ENCODE measurements at regions not wholly inside any gene's neighbourhood (a gene's known extent, or its start where the extent isn't known, plus 50 kb on each side); places are given as distances from the start of the nearest gene placed in this dataset.

DNA sequence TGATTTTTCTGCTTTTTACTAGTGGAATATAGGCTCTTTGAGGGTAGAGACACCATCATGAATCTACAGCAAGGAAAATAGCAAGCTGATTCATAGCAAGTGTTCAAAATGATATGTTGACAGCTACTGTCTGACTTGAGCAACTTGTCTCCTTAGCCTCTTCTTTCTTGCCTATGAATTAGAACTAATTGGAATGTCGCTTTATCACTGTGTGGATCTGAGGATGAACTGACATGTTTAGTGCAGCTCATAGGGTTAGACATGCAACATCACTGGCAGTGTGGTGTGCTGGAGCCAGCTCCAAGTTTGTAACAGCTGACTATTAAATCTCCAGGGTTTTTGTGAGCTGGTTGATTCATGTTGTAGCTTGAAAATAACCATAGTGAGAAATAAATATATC, 1068.4 kb downstream of the PCDH18 start:
- H3K4me1 Mint-ChIP-seq = no peaks in the 10 kb centered on the region
- 80% methylated on average over 1 of the region's 1 CpG for WGBS (ENCODE audit: insufficient coverage)
- intact Hi-C loops (cut with micrococcal nuclease) = no loop called here

DNA sequence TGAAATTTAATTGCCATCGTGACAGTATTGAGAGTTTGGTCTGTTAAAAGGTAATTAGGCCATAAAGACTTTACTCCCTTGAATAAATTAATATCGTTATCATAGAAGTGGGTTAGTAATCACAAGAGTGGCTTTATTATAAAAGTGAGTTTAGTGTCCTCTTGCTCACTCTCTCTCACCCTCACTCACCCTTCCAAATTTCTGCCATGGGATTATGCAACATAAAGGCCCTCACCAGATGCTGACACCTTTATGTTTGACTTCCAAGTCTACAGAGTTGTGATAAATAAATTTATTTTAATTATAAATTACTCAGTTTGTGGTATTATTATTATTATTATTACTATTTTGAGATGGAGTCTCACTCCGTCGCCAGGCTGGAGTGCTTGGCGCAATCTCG, 1070.8 kb downstream of the PCDH18 start:
- H3K4me1 ChIP-seq (ENCODE audit: control insufficient read depth in 1 of 2, insufficient read depth in 2 of 2, low read length in 2 of 2) = no peaks in the 10 kb centered on the region
- Mint-ChIP-seq H3K27me3 (ENCODE audit: low read depth in 3 of 3) (no peaks in the 10 kb centered on the region), H3K4me3 (no peak overlapping the region), H3K36me3 (no peaks in the 10 kb centered on the region), H3K27ac (no peak overlapping the region), H3K4me1 (no peaks in the 10 kb centered on the region), H3K9me3 (peaks cover 0 to 6% (median 1%) of the 10 kb centered on the region in 7 donors)
- no peak overlapping the region for H3K4me3 ChIP-seq (replicated peaks in 1 of 3; ENCODE audit: low read depth in 2 of 3, low read length in 3 of 3)
- no peak for DNase-seq
- no peak overlapping the region for H3K27ac ChIP-seq (ENCODE audit: low read depth in 1 of 2, low read length in 2 of 2)
- no peaks in the 10 kb centered on the region for H4K20me1 ChIP-seq (ENCODE audit: insufficient read depth, low read length)
- no peaks in the 10 kb centered on the region for H3K36me3 ChIP-seq (replicated peaks in 1 of 2; ENCODE audit: control insufficient read depth in 1 of 2, insufficient read depth in 2 of 2, low read length in 2 of 2)
- 100% methylated on average over 3 of the region's 6 CpGs for WGBS (ENCODE audit: insufficient coverage)
- no peaks in the 10 kb centered on the region for H3K79me2 ChIP-seq (ENCODE audit: insufficient read depth, low read length)
- intact Hi-C loops (cut with micrococcal nuclease) = no loop called here
- H2AFZ ChIP-seq (ENCODE audit: insufficient read depth, low read depth, low read length, poor library complexity, severe bottlenecking) = no peak overlapping the region
- H3K27me3 ChIP-seq (ENCODE audit: control insufficient read depth in 2 of 2, insufficient read depth in 2 of 2, low read length in 2 of 2) = no peaks in the 10 kb centered on the region
- no peak overlapping the region for H3K9ac ChIP-seq (ENCODE audit: insufficient read depth, low read length, poor library complexity, severe bottlenecking)
- no peak overlapping the region for H3K4me2 ChIP-seq (replicated peaks; ENCODE audit: extremely low read depth, low read length, poor library complexity, severe bottlenecking)
- TF ChIP-seq, protein P1, sequence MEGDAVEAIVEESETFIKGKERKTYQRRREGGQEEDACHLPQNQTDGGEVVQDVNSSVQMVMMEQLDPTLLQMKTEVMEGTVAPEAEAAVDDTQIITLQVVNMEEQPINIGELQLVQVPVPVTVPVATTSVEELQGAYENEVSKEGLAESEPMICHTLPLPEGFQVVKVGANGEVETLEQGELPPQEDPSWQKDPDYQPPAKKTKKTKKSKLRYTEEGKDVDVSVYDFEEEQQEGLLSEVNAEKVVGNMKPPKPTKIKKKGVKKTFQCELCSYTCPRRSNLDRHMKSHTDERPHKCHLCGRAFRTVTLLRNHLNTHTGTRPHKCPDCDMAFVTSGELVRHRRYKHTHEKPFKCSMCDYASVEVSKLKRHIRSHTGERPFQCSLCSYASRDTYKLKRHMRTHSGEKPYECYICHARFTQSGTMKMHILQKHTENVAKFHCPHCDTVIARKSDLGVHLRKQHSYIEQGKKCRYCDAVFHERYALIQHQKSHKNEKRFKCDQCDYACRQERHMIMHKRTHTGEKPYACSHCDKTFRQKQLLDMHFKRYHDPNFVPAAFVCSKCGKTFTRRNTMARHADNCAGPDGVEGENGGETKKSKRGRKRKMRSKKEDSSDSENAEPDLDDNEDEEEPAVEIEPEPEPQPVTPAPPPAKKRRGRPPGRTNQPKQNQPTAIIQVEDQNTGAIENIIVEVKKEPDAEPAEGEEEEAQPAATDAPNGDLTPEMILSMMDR (IDR thresholded peaks at IDR 0.05) = no peak
- H3K9me3 ChIP-seq (replicated peaks in 1 of 2; ENCODE audit: control insufficient read depth in 1 of 2, insufficient read depth in 1 of 2, low read length in 2 of 2) = peaks cover 0 to 6% of the 10 kb centered on the region in 2 donors

More for the DNA sequence above, 1068.4 kb downstream of the PCDH18 start:
- no peak overlapping the region for H3K27ac ChIP-seq (ENCODE audit: low read depth in 1 of 2, low read length in 2 of 2)
- no peak overlapping the region for H3K4me3 ChIP-seq (replicated peaks in 1 of 3; ENCODE audit: low read depth in 2 of 3, low read length in 3 of 3)
- no peak overlapping the region for H3K27ac Mint-ChIP-seq
- H2AFZ ChIP-seq (ENCODE audit: insufficient read depth, low read depth, low read length, poor library complexity, severe bottlenecking) = no peak overlapping the region
- TF ChIP-seq, protein P1 (IDR thresholded peaks at IDR 0.05) = no peak
- no peak overlapping the region for H3K4me3 Mint-ChIP-seq
- no peaks in the 10 kb centered on the region for H3K36me3 ChIP-seq (replicated peaks in 1 of 2; ENCODE audit: control insufficient read depth in 1 of 2, insufficient read depth in 2 of 2, low read length in 2 of 2)
- H3K36me3 Mint-ChIP-seq = no peaks in the 10 kb centered on the region
- H3K9me3 Mint-ChIP-seq = peaks cover 0 to 3% (median 0%) of the 10 kb centered on the region in 7 donors
- no peaks in the 10 kb centered on the region for H3K27me3 ChIP-seq (ENCODE audit: control insufficient read depth in 2 of 2, insufficient read depth in 2 of 2, low read length in 2 of 2)
- no peak overlapping the region for H3K9ac ChIP-seq (ENCODE audit: insufficient read depth, low read length, poor library complexity, severe bottlenecking)
- no peaks in the 10 kb centered on the region for H3K4me1 ChIP-seq (ENCODE audit: control insufficient read depth in 1 of 2, insufficient read depth in 2 of 2, low read length in 2 of 2)
- no peaks in the 10 kb centered on the region for H3K9me3 ChIP-seq (replicated peaks in 1 of 2; ENCODE audit: control insufficient read depth in 1 of 2, insufficient read depth in 1 of 2, low read length in 2 of 2)
- no peaks in the 10 kb centered on the region for H3K79me2 ChIP-seq (ENCODE audit: insufficient read depth, low read length)
- no peak overlapping the region for H3K4me2 ChIP-seq (replicated peaks; ENCODE audit: extremely low read depth, low read length, poor library complexity, severe bottlenecking)
- H3K27me3 Mint-ChIP-seq (ENCODE audit: low read depth in 3 of 3) = no peaks in the 10 kb centered on the region
- no peaks in the 10 kb centered on the region for H4K20me1 ChIP-seq (ENCODE audit: insufficient read depth, low read length)
- DNase-seq = no peak
